GM19372 (cell line): ENCODE measurements at regions not wholly inside any gene's neighbourhood (a gene's known extent, or its start where the extent isn't known, plus 50 kb on each side); places are given as distances from the start of the nearest gene placed in this dataset.
A peak's percentile ranks its signal among the peaks of the same experiment; 100 is the strongest.

Experiments used
- ATAC-seq: cut with Tn5 transposase; IDR thresholded peaks from one replicate; pipeline ENCODE4 v1.9.1; 2021; ENCODE audit warnings: mild to moderate bottlenecking, low read depth, moderate library complexity; ENCODE audit not compliant: unreplicated experiment

- no peak for ATAC-seq
Observed at GRCh38 chr7:130909881-130910672, 176.1 kb upstream of the KLF14 start.

DNA sequence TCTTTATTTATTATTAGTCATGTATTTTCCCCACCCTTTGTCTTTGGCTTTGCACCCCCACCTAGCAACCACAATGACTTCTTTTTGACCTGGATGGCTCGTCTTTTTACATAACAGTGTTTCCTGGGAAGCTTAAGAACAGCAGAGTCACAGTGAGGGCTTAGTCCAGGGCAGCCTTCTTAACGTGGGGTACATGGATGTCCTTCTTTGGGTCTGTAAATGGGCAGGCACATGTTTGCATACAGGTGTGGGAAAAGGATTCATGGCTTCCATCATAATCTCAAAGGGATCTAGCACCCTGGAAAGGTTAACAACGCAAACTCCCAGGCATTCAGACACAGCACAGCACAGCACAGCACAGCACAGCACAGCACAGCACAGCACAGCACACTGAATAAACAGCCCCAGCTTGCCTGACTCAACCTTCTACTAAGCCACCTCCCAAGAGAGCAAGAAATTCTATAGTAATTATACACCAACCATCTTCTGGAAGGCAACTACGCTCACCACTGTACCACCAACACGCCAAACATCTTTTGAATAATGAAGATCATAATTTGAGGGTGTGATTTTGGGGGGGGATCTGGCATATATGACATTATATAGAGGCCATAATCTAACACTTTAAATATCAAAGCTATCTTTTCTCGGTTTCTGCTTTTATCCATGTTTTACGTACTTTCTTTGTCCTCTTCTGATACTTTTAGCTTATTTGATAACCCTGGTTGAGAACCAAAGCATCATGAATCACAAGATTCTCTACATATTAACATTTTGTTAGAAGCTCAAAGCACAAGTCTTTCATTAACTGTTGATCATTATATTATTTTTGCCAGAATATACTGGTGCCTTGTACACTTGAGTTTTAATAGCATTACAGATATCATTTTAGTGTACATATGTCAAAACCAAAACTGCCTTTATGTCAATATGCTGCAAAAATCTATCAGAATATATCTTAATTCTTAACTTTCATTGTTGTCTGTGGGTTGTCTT, 177.2 kb upstream of the KLF14 start:
- ATAC-seq: no peak

GRCh38 chr7:130912082-130912861, 178.3 kb upstream of the KLF14 start:
- no peak for ATAC-seq

DNA sequence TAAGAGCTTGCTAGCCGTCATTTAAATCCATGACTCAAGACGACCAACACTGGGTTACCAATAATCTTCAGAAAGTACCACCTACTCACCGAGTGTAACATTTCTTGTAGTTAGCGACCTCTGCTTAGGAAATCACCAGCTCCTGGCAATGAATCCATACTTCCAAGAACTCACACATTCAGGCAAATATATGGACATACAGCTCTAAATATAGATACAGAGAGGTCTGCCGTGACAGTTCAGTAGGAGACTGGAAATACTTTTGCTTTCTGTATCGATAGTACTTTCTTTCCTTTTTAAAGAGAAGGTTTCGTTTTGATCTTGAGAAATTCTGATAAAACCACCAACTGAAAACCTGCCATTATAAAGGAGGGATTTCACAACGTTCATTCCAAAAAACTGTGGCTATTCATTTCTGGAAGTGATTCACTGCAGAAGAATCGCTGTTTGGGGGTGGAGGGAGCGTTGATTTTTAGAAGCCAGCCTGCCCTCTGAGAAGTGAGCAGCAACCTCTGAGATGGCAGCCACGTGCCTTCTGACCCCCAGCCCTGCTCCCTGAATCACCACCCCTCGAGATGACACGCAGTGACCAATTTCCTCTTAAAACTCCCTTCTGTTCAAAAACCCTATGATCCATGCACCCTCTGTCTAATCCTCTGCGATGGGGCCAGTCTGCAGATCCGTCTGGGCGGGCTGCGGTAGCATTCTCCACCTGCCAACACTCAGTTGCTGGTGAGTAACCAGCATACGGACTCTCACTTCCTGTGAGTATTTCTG, 179.0 kb upstream of the KLF14 start:
- peak; percentile 88 for ATAC-seq

DNA sequence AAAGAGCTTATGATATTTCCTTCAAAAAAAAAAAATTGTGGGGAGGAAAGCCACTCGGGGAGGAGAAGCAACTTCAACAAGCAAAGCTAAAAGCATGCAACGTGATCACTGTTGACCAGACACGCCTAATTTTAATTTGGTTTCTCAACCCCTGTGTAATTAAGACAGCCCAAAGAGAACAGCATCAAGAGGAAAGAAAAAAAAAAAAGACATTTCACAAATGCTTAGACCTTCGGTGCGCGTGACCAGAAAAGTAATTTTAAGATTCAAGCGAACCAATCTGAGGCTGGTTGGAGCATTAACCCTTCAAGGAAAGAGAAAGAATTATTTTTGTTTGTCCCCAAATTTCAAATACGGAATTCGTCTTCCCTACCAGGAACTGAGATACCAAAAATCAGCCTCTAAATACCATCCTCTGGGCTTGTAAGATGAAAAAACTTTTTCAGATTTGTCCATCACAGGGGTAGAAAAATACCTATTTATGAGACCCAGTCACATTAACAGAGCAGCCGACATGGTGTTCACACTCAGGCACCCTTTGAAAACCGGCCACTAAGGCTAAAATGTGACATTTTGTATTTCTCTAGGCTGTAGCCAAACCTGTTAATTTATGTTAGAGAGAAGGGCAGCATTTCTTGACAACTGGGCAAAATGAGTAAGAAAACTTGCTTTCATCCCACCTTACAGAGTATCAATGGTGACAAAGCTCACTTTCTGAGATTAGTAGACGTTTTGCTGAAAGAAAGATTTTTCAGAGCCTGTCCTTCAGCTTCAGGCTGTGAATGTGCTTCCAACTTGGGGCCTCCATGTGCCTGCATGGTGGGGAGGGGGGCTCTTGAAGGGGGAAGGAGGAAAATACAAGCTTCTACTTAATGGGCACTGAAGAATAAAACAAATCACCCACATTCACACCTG, 179.9 kb upstream of the KLF14 start:
- no peak for ATAC-seq

DNA sequence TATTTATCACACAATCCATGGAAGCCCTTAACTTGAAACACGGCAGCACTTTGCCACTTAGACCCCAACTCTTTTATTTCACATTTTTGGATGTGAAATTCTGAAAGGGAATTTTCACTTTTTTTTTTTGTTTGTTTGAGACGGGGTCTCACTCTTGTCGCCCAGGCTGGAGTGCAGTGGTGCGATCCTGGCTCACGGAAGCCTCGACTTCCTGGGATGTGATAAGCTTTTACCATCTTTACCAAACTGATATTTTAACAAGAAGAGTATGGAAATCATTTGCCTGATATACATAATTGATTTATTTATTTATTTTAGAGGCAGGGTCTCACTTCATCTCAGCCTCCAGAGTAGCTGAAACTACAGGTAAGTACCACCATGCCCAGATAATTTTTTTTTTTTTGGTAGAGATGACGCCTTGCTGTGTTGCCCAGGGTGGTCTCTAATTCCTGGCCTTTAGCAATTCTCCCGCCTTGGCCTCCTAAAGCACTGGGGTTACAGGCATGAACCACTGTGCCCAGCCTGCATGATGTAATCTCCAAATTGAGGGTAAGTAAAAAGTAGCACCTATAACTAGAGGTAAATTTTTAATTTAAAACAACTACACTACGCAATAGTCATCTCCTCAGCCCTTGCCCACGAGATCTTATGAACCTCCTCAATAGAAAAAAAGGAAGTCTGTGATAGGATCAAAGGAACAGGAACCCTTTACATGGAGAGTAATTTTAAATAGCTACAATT, 180.7 kb upstream of the KLF14 start:
- no peak for ATAC-seq

GRCh38 chr7:130917669-130918128, 183.7 kb upstream of the KLF14 start:
- ATAC-seq: no peak

GRCh38 chr7:130918129-130919052, 184.4 kb upstream of the KLF14 start:
- ATAC-seq: no peak

DNA sequence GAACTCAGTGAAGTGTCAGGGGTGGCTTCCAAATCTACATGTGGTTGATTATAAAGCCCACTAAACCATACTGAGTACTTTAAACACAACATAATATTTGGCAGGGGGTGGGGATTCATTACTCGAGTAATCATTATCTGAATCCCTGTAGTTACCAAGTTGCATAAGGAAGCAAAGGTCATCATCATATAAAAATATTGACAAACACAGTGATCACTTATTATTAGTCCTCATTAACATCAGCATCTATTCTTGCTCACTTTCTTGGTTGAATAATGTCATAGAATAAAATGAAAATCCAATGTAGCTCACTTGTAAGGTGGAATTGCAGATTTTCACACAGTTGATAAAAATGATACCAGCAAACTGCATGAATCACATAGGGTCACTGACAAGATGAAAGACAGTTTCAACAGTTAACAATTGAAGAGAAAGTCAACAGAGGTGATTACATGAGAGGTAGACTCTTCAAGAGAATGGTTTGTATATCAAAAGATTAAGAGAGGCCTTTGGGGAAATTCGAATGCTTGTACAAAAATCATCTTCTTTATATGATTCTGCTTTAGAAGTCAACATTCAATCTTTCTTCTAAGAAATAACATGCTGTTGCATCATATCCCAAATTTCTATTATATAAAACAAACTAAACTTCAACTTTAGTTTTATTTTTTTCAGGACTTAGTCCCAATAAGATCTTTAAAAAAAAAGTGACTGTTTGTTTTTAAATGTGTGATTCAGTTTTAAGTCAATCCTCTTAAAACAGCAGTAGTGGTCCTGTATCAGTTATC, 185.5 kb upstream of the KLF14 start:
- ATAC-seq: no peak

GRCh38 chr7:130920122-130920521, 186.1 kb upstream of the KLF14 start:
- ATAC-seq: no peak

DNA sequence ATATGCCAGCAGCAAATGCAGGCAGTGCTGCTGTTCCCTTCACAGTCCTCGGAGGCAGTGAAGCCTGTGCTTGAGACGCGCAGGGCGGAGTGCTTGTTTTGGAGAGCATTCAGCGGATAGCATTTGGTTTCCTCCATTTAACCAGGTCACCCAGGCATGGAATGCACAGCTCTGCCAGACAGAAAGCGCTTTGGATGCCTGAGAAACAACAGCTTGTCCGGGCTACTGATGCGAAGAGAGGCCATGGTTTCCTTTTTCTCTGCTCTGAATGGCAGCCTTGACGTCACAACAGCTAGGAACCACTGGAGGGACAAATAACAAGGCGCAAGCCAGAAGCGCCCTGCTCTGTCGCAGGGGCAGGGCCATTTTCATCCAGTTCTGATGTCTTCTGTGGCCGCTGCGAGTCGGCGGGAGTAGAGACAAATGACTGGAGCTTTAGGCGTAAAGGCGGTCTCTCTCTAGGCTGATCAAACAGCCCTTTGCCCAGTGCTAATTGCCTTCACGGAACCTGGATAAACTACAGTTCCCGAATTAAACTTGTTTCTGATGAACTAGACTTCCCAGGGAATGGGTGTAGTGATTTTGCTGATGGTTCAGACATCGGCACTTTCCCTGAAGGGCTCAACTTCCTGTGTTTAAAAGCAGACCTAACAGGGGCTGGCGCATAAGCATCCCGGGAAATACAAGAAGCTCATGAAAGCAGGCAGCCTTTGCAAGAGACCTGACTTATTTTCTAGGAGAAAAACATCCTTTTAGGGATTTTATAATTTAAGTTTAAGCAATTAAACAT, 187.6 kb upstream of the KLF14 start:
- ATAC-seq: no peak

DNA sequence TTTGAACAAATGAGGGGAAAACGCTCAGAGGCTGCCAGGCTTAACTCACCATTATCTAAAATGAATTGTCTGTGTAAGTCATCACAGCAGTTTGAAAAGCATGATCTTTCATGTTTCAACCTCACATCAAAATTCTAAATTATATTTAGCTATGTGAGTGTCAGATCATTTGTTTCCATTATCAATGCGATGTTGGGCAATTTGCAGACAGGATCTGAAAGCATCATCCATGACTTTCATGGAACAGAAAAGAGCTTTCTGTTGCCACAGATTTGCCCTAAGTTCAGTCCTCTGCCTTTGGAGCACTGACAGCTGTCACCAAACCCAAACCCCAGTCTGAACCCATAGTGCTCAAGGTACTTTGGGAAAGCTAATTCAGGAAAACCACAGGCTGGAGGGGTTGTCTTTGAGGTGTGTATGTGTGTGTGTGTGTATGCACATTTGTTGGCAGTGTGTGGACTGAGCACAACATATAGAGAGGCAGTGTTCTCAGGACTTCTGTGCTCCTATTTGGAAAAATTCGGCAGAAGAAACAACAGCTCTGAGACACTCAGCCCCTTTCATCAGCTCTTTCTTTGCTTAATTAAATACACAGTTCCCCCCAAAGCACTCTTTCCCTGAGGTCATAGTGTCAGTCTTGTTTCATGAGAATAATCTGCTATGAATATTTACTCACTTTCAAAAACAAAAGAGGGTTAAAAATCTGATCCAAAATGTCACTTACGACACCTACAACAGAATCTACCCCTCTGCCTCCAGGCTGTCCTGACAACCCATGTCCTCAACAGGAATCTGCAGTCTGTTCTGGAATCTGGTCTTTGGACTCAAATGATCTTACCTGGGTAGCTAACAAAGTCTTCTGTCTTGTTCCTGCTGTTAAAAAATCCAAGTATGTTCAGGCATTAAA, 188.5 kb upstream of the KLF14 start:
- no peak for ATAC-seq

- no peak for ATAC-seq
Observed at GRCh38 chr7:130923365-130923764, 189.4 kb upstream of the KLF14 start.

DNA sequence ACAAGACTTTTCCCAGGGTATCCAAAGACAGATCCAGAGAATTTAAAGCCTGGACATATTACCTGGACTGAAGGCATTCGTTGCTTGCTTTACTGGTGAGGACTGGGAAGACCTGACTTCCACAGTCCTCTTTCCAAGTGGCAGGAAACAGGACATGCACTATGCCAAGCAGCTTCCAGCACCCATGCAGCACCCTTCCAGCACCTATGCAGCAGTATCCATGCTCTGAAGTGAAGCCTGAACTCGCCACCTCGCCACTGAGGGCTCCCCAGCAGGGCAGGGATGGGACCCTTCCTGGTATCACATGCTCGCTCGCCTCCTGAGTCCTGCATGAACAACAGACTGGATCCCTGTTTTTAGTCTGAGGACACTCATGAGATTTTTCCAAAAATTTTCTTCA, 189.9 kb upstream of the KLF14 start:
- ATAC-seq: no peak
